ENCODE measurements at regions not wholly inside any gene's neighbourhood (a gene's known extent, or its start where the extent isn't known, plus 50 kb on each side); places are given as distances from the start of the nearest gene placed in this dataset.

GRCh38 chr2:117085737-117086136, 728.8 kb upstream of the DDX18 start:
- DNase-seq = no peak

- no peak for DNase-seq
Measured at GRCh38 chr2:117086174-117086942, 728.1 kb upstream of the DDX18 start.

- no peak for DNase-seq
Measured at GRCh38 chr2:117086943-117087250, 727.6 kb upstream of the DDX18 start.

- DNase-seq = no peak
Measured at GRCh38 chr2:117087535-117088291, 726.8 kb upstream of the DDX18 start.

- DNase-seq = no peak
Measured at GRCh38 chr2:117091041-117091837, 723.3 kb upstream of the DDX18 start.

- DNase-seq = no peak
Measured at GRCh38 chr2:117101613-117102012, 712.9 kb upstream of the DDX18 start.

- no peak for DNase-seq
Measured at GRCh38 chr2:117108741-117109267, 705.7 kb upstream of the DDX18 start.

GRCh38 chr2:117118994-117119393, 695.5 kb upstream of the DDX18 start:
- no peak for DNase-seq

GRCh38 chr2:117123362-117123761, 691.1 kb upstream of the DDX18 start:
- no peak for DNase-seq

- DNase-seq = no peak
Measured at GRCh38 chr2:117126656-117127055, 687.8 kb upstream of the DDX18 start.

- no peak for DNase-seq
Measured at GRCh38 chr2:117127680-117128079, 686.8 kb upstream of the DDX18 start.

- DNase-seq = no peak
Measured at GRCh38 chr2:117128461-117128860, 686.0 kb upstream of the DDX18 start.

GRCh38 chr2:117137371-117137770, 677.1 kb upstream of the DDX18 start:
- no peak for DNase-seq

GRCh38 chr2:117169036-117169765, 645.3 kb upstream of the DDX18 start:
- DNase-seq = no peak

GRCh38 chr2:117170897-117171296, 643.6 kb upstream of the DDX18 start:
- no peak for DNase-seq

- DNase-seq = no peak
Measured at GRCh38 chr2:117179405-117179804, 635.1 kb upstream of the DDX18 start.

GRCh38 chr2:117190856-117191559, 623.5 kb upstream of the DDX18 start:
- no peak for DNase-seq

- no peak for DNase-seq
Measured at GRCh38 chr2:117195381-117195780, 619.1 kb upstream of the DDX18 start.

- DNase-seq = no peak
Measured at GRCh38 chr2:117199511-117199910, 615.0 kb upstream of the DDX18 start.

GRCh38 chr2:117212562-117212961, 601.9 kb upstream of the DDX18 start:
- DNase-seq = no peak

- DNase-seq = no peak
Measured at GRCh38 chr2:117217145-117217544, 597.3 kb upstream of the DDX18 start.

- DNase-seq = no peak
Measured at GRCh38 chr2:117222809-117223208, 591.7 kb upstream of the DDX18 start.

Data from stimulated activated CD4-positive, alpha-beta T cell treated with anti-CD3 and anti-CD28 coated beads, Interleukin-2, amount 100 ng/mL, for 48 hours (primary cell).